ENCODE measurements at regions not wholly inside any gene's neighbourhood (a gene's known extent, or its start where the extent isn't known, plus 50 kb on each side); places are given as distances from the start of the nearest gene placed in this dataset.

DNA sequence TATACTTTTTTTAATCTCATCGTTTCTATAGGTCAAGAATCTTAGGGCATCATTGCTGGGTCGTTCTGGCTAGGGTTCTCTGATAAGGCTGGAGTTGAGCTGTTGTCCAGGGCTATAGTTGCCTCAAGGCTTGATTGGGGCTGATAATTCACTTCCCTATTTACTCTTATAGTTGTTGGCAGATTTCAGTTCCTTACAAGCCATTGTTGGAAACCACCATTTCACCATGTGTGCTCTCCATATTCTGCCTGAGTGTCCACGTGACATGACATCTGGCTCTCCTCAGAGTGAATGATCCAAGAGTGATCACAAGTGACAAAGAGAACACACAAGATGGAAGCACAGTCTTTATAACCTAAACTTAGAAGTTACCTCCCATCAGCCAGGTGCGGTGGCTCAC lies 852.2 kb downstream of the EFNA5 start:
- Histone ChIP-seq H3K36me3 (no peaks in the 10 kb centered on the region), H3K9me3 (no peaks in the 10 kb centered on the region), H3K4me1 (no peaks in the 10 kb centered on the region), H3K27ac (no peak overlapping the region), H3K27me3 (no peaks in the 10 kb centered on the region), H3K4me3 (no peak overlapping the region)
- WGBS (ENCODE audit: insufficient coverage, low coverage, low lambda C conversion rate, missing lambda C conversion rate), result 41% methylated on average over 4 of the region's 4 CpGs
- intact Hi-C loops (cut with DNase I), result no loop called here
- DNase-seq (no peak), ATAC-seq (no peak)
- no peak for TF ChIP-seq POLR2A (IDR thresholded peaks at IDR 0.05)
- TF ChIP-seq, protein P1, sequence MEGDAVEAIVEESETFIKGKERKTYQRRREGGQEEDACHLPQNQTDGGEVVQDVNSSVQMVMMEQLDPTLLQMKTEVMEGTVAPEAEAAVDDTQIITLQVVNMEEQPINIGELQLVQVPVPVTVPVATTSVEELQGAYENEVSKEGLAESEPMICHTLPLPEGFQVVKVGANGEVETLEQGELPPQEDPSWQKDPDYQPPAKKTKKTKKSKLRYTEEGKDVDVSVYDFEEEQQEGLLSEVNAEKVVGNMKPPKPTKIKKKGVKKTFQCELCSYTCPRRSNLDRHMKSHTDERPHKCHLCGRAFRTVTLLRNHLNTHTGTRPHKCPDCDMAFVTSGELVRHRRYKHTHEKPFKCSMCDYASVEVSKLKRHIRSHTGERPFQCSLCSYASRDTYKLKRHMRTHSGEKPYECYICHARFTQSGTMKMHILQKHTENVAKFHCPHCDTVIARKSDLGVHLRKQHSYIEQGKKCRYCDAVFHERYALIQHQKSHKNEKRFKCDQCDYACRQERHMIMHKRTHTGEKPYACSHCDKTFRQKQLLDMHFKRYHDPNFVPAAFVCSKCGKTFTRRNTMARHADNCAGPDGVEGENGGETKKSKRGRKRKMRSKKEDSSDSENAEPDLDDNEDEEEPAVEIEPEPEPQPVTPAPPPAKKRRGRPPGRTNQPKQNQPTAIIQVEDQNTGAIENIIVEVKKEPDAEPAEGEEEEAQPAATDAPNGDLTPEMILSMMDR (IDR thresholded peaks at IDR 0.05), result no peak

DNA sequence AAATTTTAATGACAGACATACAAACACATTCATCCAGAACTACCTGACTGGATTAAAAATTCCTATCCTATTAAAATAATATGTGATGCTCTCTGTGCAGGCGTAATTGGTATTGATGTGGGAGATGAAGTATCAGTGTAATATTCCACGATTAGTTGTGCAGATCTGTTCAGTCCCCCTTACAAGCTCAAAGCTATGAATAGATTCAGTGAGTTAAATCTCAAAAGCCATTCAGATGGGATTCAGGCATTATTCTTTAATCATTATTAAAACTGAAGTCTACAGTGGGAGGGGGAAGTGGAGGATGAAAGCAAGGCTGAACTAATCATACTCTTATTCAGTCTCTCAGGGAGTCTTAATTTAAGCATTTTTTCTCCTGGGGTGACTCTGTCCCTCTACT lies 855.8 kb downstream of the EFNA5 start:
- H3K36me3 ChIP-seq, result no peaks in the 10 kb centered on the region
- no peak overlapping the region for H3K27ac ChIP-seq
- no peaks in the 10 kb centered on the region for H3K27me3 ChIP-seq
- intact Hi-C loops (cut with DNase I), result no loop called here
- H3K4me3 ChIP-seq, result no peak overlapping the region
- H3K4me1 ChIP-seq, result no peaks in the 10 kb centered on the region
- 25% methylated on average over 2 of the region's 2 CpGs for WGBS (ENCODE audit: insufficient coverage, low coverage, low lambda C conversion rate, missing lambda C conversion rate)
- ATAC-seq (no peak), DNase-seq (no peak)
- no peaks in the 10 kb centered on the region for H3K9me3 ChIP-seq
- TF ChIP-seq, protein P1 (IDR thresholded peaks at IDR 0.05), result no peak
- no peak for TF ChIP-seq POLR2A (IDR thresholded peaks at IDR 0.05)

DNA sequence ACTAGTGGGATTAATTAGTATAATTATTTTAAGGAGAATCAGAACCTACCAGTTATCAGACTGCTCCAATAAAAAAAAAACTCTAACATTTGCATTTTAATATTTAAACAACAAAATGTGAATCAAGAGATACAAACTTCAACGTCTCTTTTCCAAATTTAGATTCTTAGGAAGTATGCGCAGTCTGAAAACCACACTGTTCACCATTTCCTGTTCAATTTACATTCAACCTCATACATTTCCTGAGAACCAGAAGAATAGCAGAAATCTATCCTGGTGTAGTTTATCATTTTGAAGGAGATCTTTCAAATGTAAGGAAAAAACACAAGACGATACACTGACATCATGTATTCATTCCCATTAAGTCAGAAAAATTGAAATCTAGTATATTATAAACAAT lies 869.2 kb downstream of the EFNA5 start:
- WGBS (ENCODE audit: insufficient coverage, low coverage, low lambda C conversion rate, missing lambda C conversion rate), result 26% methylated on average over 3 of the region's 3 CpGs
- H3K4me1 ChIP-seq, result no peaks in the 10 kb centered on the region
- no peaks in the 10 kb centered on the region for H3K27me3 ChIP-seq
- ATAC-seq (no peak), DNase-seq (no peak)
- no peaks in the 10 kb centered on the region for H3K36me3 ChIP-seq
- no peak overlapping the region for H3K4me3 ChIP-seq
- intact Hi-C loops (cut with DNase I), result no loop called here
- H3K27ac ChIP-seq, result no peak overlapping the region
- H3K9me3 ChIP-seq, result no peaks in the 10 kb centered on the region
- TF ChIP-seq, protein P1 (IDR thresholded peaks at IDR 0.05), result no peak

DNA sequence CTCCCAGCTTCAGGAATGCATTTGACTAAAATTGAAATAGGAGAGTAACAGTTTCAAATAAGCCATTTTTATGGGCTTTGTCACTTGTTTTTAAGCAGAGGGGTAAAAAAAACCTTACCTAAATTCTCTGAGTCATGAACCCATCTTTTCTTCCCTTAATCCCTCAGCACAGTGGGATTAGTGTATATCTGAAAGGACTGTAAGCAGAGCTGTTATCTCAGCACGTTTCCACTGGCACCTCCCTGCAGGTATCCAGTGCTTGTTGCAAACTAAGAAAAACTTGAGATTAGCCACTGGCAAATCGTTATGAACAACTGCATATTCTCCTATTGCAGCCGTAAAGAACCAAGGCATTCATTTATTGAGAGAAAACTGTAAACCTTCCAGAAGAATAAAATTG lies 872.7 kb downstream of the EFNA5 start:
- 46% methylated on average over 3 of the region's 3 CpGs for WGBS (ENCODE audit: insufficient coverage, low coverage, low lambda C conversion rate, missing lambda C conversion rate)
- DNase-seq (no peak), ATAC-seq (no peak)
- H3K27ac ChIP-seq, result no peak overlapping the region
- TF ChIP-seq POLR2A (IDR thresholded peaks at IDR 0.05), result no peak
- TF ChIP-seq, protein P1 (IDR thresholded peaks at IDR 0.05), result no peak
- H3K4me3 ChIP-seq, result no peak overlapping the region
- no peaks in the 10 kb centered on the region for H3K27me3 ChIP-seq
- intact Hi-C loops (cut with DNase I), result no loop called here
- H3K4me1 ChIP-seq, result no peaks in the 10 kb centered on the region
- no peaks in the 10 kb centered on the region for H3K9me3 ChIP-seq
- no peaks in the 10 kb centered on the region for H3K36me3 ChIP-seq

DNA sequence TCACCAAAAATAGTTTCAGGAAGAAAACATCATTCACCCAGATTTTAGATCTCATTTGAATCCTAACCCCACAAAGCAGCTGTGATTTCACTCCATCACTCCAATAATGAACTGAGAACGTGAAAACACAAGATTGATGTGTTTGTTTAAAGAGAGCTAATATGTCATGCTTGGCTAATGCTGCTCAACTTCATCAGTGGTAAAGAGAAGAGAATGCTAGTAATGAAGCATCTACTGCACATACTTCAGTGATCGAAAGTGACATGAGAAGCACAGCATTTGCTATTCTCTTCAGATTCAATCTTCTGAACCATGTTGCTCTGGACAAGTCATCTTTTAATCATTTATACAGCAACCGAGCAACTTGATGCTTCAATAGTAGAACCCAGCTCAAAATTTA lies 874.7 kb downstream of the EFNA5 start:
- H3K4me3 ChIP-seq, result no peak overlapping the region
- DNase-seq (no peak), ATAC-seq (no peak)
- TF ChIP-seq, protein P1 (IDR thresholded peaks at IDR 0.05), result no peak
- TF ChIP-seq POLR2A (IDR thresholded peaks at IDR 0.05), result no peak
- no peaks in the 10 kb centered on the region for H3K4me1 ChIP-seq
- intact Hi-C loops (cut with DNase I), result no loop called here
- WGBS (ENCODE audit: insufficient coverage, low coverage, low lambda C conversion rate, missing lambda C conversion rate), result 62% methylated on average over 3 of the region's 3 CpGs
- H3K27ac ChIP-seq, result no peak overlapping the region
- no peaks in the 10 kb centered on the region for H3K36me3 ChIP-seq
- no peaks in the 10 kb centered on the region for H3K27me3 ChIP-seq
- no peaks in the 10 kb centered on the region for H3K9me3 ChIP-seq

All from right lobe of liver (tissue), 6 donors.